ENCODE measurements at regions not wholly inside any gene's neighbourhood (a gene's known extent, or its start where the extent isn't known, plus 50 kb on each side); places are given as distances from the start of the nearest gene placed in this dataset.
"Not testable (repeated sequence)": the region's sequence is repeated elsewhere in the genome, so short reads cannot be mapped to it uniquely, and the experiment has no call there.

DNA sequence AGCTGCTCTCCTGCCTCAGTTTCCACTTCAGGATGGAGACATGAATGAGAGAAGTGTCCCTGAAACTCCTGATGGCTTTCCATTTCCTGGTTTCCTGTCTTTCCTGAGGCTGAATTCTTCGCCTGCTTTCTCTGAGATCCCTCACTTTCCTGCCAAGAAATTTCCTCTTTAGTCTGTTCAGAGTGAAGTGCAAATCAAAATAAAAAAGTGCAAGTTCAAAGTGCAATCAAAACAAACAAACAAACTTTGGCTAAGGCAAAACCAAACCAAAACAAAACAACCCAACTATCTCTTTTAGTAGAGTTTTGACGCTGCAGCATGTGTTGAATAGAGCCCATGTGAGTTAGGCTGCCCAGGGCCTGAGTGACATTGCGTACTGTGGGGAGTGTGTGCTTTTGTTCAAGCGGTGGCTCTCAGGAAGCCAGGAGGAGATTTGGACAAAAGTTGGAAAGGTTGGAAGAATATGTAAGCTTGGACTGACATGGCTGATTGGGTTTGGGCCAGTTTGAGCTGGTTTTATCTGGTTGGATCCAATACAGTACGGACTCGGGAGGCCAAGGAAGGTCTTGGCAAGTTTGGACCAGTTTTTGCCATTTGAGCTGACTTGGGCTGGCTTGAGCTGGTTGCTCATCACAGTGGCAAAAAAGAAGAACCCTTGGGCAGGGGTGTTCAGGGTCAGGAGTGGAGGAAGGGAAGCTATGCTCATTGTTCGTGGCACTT is 61.1 kb upstream of the TINAGL1 start:
- DNase-seq, result no peak
- H3K27ac ChIP-seq, result no peak overlapping the region
- intact Hi-C loops (cut with DNase I), result no loop called here
- no peaks in the 10 kb centered on the region for H3K9me3 ChIP-seq
- no peaks in the 10 kb centered on the region for H3K27me3 ChIP-seq (ENCODE audit: low read depth)
- no peak overlapping the region for H3K4me3 ChIP-seq
- no peaks in the 10 kb centered on the region for H3K4me1 ChIP-seq
- H3K36me3 ChIP-seq, result no peaks in the 10 kb centered on the region
- no peak for ATAC-seq
- TF ChIP-seq, protein P1, sequence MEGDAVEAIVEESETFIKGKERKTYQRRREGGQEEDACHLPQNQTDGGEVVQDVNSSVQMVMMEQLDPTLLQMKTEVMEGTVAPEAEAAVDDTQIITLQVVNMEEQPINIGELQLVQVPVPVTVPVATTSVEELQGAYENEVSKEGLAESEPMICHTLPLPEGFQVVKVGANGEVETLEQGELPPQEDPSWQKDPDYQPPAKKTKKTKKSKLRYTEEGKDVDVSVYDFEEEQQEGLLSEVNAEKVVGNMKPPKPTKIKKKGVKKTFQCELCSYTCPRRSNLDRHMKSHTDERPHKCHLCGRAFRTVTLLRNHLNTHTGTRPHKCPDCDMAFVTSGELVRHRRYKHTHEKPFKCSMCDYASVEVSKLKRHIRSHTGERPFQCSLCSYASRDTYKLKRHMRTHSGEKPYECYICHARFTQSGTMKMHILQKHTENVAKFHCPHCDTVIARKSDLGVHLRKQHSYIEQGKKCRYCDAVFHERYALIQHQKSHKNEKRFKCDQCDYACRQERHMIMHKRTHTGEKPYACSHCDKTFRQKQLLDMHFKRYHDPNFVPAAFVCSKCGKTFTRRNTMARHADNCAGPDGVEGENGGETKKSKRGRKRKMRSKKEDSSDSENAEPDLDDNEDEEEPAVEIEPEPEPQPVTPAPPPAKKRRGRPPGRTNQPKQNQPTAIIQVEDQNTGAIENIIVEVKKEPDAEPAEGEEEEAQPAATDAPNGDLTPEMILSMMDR (IDR thresholded peaks at IDR 0.05), result no peak

DNA sequence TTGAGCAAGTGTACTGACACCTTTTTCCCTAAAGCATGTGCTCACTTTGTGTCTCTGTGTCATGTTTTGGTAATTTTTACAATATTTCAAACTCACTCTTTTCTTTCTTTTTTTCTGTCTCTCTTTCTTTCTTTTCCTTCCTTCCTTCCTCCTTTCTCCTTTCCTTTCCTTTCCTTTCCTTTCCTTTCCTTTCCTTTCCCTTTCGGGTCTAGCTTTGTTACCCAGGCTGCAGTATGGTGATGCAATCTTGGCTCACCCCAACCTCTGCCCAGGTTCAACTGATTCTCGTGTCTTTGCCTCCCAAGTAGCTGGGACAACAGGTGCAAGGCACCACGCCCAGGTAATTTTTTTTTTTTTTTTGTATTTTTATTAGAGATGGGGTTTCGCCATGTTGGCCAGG is 60.4 kb upstream of the TINAGL1 start:
- TF ChIP-seq, protein P1 (IDR thresholded peaks at IDR 0.05), result no peak
- no peak for ATAC-seq

DNA sequence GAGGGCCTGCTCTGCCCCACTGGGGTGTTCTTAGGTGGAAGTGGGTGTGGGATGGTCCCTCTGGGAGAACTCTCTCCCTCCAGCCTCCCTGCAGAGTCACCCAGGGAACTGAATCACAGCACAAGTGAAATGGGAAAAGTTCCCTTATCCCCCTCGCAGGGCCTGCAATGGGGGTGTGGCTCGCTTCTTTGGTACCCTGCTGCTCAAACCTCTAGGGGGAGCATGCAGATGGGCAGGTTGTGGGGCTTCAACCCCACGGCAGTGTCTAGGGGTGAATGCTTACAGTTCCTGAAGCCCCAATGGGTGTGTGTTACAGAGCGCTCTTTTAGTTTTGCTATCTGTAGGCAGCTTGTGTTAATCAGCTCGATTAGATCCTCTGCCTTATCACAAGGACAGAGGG is 59.0 kb upstream of the TINAGL1 start:
- DNase-seq (no peak), ATAC-seq (no peak)
- TF ChIP-seq, protein P1 (IDR thresholded peaks at IDR 0.05), result no peak
- H3K36me3 ChIP-seq, result no peaks in the 10 kb centered on the region
- H3K27me3 ChIP-seq (ENCODE audit: low read depth), result no peaks in the 10 kb centered on the region
- H3K27ac ChIP-seq, result no peak overlapping the region
- intact Hi-C loops (cut with DNase I), result no loop called here
- H3K4me3 ChIP-seq, result no peak overlapping the region
- no peaks in the 10 kb centered on the region for H3K9me3 ChIP-seq
- peaks cover 5% of the 10 kb centered on the region for H3K4me1 ChIP-seq

More for the DNA sequence above, 60.4 kb upstream of the TINAGL1 start:
- no peaks in the 10 kb centered on the region for H3K36me3 ChIP-seq
- intact Hi-C loops (cut with DNase I), result no loop called here
- H3K4me1 ChIP-seq, result peaks cover 2% of the 10 kb centered on the region
- H3K9me3 ChIP-seq, result no peaks in the 10 kb centered on the region
- no peak for DNase-seq
- H3K4me3 ChIP-seq, result no peak overlapping the region
- no peaks in the 10 kb centered on the region for H3K27me3 ChIP-seq (ENCODE audit: low read depth)
- H3K27ac ChIP-seq, result no peak overlapping the region

DNA sequence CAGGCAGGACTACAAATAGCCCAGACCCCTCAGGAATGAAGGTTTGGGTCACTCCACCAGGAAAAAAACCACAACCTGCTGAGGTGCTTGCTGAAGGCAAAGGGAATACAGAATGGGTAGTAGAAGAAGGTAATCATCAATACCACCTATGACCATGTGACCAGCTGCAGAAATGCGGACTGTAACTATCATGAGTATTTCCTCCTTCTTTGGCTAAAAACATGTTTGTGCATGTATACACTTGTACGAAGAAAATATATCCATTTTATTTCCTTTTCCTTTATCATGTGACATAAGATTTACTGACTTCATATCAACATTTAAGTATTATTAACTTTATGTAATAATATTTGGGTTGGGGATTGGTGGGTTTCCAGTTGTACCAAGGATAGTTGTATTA is 58.3 kb upstream of the TINAGL1 start:
- H3K27ac ChIP-seq; H3K27me3 ChIP-seq (ENCODE audit: low read depth); H3K4me3 ChIP-seq; ATAC-seq; H3K36me3 ChIP-seq; intact Hi-C loops (cut with DNase I); DNase-seq; H3K9me3 ChIP-seq: not testable (repeated sequence)
- H3K4me1 ChIP-seq, result peaks cover 11% of the 10 kb centered on the region

DNA sequence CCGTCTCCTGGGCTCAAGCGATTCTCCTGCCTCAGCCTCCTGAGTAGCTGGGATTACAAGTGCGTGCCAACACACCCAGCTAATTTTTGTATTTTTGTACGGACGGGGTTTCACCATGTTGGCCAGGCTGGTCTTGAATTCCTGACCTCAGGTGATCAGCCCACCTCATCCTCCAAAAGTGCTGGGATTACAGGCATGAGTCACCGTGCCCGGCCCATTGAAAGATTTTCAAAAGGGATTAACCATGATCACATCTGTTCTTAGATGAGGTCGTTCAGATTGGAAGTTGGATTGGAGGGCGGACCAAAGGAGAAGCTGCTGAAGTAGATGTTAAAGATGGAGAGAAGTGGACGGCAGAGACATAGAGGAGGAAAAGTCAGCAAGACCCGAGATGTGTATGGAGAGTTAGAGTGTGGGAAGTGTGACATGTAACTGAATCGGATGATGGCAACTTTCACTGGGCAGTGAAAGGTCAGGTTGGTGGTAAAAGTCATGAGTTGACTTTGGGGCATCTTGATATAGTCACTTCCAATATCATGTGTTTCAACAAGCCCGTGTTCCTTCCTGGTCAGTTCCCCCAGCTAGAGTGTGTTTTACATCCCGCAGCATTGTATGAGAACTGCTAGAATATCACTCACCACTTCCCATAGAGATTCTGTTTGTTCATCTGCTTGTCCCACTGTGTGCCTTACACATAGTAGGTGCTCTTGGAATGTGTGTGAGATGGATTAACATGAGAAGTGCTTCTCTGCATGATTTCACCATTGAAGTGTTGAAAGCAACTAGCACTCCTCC is 54.4 kb upstream of the TINAGL1 start:
- intact Hi-C loops (cut with DNase I), result no loop called here

More for the DNA sequence above, 54.4 kb upstream of the TINAGL1 start:
- H3K27me3 ChIP-seq (ENCODE audit: low read depth), result no peaks in the 10 kb centered on the region
- DNase-seq (no peak), ATAC-seq (no peak)
- H3K36me3 ChIP-seq, result no peaks in the 10 kb centered on the region
- TF ChIP-seq, protein P1 (IDR thresholded peaks at IDR 0.05), result no peak
- H3K9me3 ChIP-seq, result no peaks in the 10 kb centered on the region
- peaks cover 12% of the 10 kb centered on the region for H3K4me1 ChIP-seq
- no peak overlapping the region for H3K4me3 ChIP-seq
- H3K27ac ChIP-seq, result no peak overlapping the region
